Fibroblast of gingiva (primary cell): ENCODE measurements at regions not wholly inside any gene's neighbourhood (a gene's known extent, or its start where the extent isn't known, plus 50 kb on each side); places are given as distances from the start of the nearest gene placed in this dataset.
A peak's percentile ranks its signal among the peaks of the same experiment; 100 is the strongest.
"Not testable (repeated sequence)": the region's sequence is repeated elsewhere in the genome, so short reads cannot be mapped to it uniquely, and the experiment has no call there.

Source experiments
- DNase-seq: peaks from one replicate; pipeline ENCODE4 v3.0.0-alpha.2; 2011; ENCODE audit warnings: low read depth

GRCh38 chr2:167748536-167748935 lies 498.9 kb downstream of the STK39 start:
- no peak for DNase-seq

- no peak for DNase-seq
Measured at GRCh38 chr2:167745667-167746066, 501.7 kb downstream of the STK39 start.

DNA sequence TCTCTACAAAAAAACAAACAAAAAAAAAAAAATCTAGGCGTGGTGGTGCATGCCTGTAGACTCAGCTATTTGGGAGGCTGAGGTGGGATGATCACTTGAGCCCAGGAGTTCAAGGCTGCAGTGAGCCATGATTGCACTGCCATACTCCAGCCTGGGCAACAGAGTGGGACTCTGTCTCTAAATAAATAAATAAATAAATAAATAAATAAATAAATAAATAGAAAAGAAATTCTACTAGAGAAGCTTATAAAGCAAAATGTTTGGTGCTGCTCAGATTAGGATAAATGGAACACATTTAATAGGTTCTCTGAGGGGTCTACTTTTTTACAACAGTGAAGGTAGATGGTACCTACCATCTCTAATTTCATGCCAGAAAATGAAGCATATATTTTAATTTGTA lies 507.5 kb downstream of the STK39 start:
- DNase-seq = not testable (repeated sequence)

GRCh38 chr2:167733747-167734146 lies 513.6 kb downstream of the STK39 start:
- DNase-seq = peak; percentile 2

DNA sequence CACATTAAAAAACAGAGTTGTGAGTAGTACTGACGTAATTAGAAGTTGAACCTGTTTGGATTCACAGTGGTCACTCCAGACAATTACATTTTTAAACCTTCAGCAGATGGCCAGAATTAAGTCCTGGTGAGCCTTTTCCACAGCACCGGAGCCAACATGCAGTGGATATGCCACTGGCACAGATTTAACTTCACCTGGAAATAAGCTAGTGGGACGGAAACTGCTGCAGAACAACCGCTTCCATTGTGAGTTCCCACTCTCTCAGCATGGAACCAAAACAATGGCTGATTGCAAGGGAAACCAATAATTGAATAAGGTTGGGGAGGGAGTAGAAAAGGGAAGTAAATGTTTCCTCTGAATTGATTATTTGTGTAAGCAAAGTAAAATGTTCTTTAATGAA lies 515.1 kb downstream of the STK39 start:
- no peak for DNase-seq

DNA sequence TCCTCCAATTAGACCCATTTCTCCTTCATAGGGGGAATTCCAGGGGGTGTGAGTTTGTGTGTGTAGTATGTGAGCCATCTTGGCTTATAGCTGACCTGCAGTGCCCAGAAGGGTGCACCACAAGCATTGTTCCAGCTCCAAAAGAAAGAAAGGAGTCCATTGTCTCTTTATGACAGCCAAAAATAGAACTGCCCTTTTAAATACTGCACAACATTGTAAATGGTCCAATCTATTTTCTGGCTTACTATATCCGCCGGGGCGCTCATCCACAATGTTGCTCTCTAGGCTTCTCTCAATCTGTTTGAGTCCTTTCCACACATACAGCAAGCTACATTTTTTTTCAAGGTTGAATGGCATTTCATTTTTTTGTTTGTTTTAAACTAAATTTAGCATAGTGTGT lies 517.5 kb downstream of the STK39 start:
- DNase-seq = peak; percentile 1

GRCh38 chr2:167726788-167727187 lies 520.6 kb downstream of the STK39 start:
- DNase-seq = no peak

DNA sequence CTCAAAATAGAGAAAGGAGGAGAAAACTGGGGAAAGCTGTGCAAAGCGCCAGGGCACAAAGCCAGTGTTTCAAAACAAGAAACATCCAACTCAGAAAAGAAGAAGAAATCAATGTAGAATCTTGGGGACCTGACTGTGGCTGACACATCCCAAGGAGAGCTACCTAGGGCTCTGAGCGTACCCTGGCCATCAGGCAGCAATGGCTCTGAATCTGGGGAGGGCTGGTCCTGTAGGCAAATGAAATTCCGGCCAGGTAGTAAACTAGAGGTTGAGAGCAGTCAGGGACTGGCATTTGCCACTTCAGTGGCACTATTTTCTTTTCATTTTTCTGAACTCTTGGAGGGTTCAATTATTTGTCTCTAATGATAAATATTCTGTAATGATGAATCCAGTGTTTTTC lies 525.8 kb downstream of the STK39 start:
- DNase-seq = no peak

GRCh38 chr2:167719410-167719809 lies 528.0 kb downstream of the STK39 start:
- DNase-seq = no peak

GRCh38 chr2:167718560-167718959 lies 528.8 kb downstream of the STK39 start:
- no peak for DNase-seq

- no peak for DNase-seq
Measured at GRCh38 chr2:167715932-167716331, 531.5 kb downstream of the STK39 start.

DNA sequence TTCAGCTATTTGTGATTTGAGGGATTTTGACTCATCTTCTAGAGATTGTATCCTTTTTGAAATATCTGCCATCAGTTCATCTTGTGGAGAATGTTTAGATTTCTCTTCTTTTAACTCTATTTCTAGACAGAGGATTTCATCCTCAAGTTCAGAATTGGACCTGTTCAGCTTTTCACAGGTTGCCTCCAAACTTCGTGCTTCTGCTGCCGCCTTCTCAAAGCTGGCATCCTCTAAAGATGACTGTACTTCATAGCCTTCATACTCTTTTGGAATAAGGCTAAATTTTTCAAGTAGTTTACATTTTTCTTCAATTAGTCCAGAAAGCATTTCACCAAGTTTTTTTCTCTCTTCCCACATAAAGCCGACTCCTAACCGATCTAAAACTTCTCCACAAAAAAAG lies 531.9 kb downstream of the STK39 start:
- not testable (repeated sequence) for DNase-seq

GRCh38 chr2:167712275-167712674 lies 535.1 kb downstream of the STK39 start:
- DNase-seq = no peak

GRCh38 chr2:167708998-167709397 lies 538.4 kb downstream of the STK39 start:
- no peak for DNase-seq

GRCh38 chr2:167706800-167707199 lies 540.6 kb downstream of the STK39 start:
- peak; percentile 15 for DNase-seq

GRCh38 chr2:167703441-167703840 lies 544.0 kb downstream of the STK39 start:
- no peak for DNase-seq

- no peak for DNase-seq
Measured at GRCh38 chr2:167702227-167702626, 545.2 kb downstream of the STK39 start.

DNA sequence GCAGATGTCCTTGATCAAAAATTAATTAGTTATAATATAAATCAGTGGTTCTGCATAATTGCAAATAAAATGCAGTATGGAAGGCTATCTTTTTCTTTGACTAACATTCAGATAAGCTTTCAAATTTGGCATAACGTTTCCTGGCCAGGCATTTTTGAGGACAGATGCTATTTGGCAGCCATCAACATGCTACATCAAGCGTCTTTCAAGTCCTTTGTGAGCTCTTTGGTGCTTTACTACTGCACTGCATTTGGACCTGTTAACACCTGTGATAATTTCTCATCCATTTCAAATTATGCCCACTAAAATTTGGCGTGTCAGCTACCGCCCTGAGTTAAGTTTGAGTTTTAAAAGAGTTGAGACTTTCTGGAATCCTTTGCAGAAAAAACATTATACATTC lies 545.7 kb downstream of the STK39 start:
- no peak for DNase-seq

DNA sequence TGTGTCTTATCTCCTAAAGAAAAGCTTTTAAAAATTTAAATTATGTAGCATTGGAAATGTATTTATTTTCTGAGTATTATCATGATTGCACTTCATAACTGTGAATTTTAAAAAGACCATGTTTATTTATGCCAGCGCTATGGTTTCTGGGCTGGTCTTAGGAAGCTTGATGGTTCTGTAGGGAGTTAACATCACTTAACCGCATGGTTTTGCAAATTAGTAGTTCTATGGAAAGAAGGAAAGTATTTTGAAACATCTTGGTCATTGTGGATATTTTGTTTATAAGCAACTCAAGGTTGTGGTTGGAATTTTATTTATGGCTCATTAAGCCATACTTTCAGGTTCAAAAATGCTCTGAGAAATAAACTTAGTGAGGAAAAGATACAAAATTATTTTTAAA lies 549.4 kb downstream of the STK39 start:
- DNase-seq = peak; percentile 57

DNA sequence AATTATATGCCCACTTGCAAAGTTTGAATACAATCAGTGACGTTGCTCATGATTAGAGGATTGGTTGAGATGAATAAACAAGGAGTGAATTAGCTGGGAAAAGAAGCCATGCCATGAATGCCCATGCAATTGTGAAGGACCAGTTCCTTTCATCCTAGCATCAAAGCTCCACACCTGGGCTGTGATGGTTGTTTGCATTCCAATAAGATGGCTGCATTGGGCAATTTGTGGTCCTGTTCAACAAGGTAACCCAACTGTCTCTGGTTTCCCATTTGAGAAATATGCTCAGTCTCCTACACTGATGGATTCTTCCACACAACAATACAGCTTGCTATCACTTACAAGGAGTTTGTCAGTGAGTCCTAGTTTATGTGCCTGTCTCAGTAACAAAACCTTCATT lies 550.2 kb downstream of the STK39 start:
- DNase-seq = no peak

DNA sequence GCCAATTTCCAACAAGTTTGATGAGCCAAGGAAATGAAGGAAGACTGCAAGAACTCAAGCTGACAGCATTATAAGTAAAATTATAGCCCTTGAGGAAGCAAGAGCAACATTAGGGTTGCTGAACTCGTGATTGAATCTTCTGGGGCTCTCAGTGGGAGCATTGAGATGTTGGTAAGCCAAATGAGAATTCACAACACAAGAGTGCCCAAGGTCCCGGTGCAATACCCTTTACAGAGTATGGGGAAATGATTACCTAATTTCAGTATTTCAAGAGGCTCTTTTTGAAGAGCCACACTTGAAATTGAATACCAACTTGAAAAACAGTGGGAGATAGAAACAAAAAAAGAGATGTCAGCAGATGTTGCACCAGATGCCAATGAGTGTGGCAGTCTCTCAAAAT lies 554.5 kb downstream of the STK39 start:
- peak; percentile 27 for DNase-seq

GRCh38 chr2:167692191-167692590 lies 555.2 kb downstream of the STK39 start:
- peak; percentile 72 for DNase-seq

GRCh38 chr2:167689444-167689843 lies 558.0 kb downstream of the STK39 start:
- no peak for DNase-seq

DNA sequence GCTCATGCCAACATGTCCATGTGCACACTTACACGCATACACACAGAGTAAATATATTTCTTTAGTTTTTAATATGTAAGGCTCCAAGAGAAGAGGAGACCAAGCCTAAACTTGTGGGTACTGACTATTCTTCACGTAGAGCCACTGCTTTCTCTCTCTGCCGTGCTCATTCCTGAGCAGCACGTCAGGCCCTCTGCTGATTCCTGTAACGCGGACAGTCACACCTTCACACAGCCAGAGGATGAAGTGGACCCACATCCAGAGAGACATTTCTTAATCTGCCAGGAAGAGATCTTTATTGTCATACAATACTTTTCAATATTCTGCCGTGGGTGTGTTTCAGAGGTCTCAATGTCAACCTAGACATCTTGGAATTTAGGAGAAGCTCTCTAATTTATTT lies 560.7 kb downstream of the STK39 start:
- no peak for DNase-seq
